Fibroblast of lung (primary cell): ENCODE measurements at regions not wholly inside any gene's neighbourhood (a gene's known extent, or its start where the extent isn't known, plus 50 kb on each side); places are given as distances from the start of the nearest gene placed in this dataset.

ENCODE experiments used
- DNase-seq, 2 donors: peaks; one replicate each; pipeline versions ENCODE4 v3.0.0 to v3.0.0-alpha.2; 2010; ENCODE audit warnings: low read depth in 2 of 2
- H2AFZ ChIP-seq: 2 replicates; pipeline ENCODE4 v1.5.1; 2012; ENCODE audit warnings: low read length, control low read depth, inconsistent platforms
- H3K27ac ChIP-seq: 2 replicates; pipeline ENCODE4 v1.5.1; 2011; ENCODE audit warnings: low read length, control low read depth; ENCODE audit not compliant: insufficient read depth
- H3K27me3 ChIP-seq: 2 replicates; pipeline ENCODE4 v1.5.1; 2011; ENCODE audit warnings: mild to moderate bottlenecking, low read length; ENCODE audit not compliant: control insufficient read depth, insufficient read depth
- H3K36me3 ChIP-seq: 2 replicates; pipeline ENCODE4 v1.5.1; 2011; ENCODE audit warnings: low read length; ENCODE audit not compliant: control insufficient read depth, insufficient read depth
- H3K4me1 ChIP-seq: 2 replicates; pipeline ENCODE4 v1.5.1; 2011; ENCODE audit warnings: low read length; ENCODE audit not compliant: control insufficient read depth, insufficient read depth; ENCODE audit errors: extremely low read depth
- H3K4me2 ChIP-seq: 2 replicates; pipeline ENCODE4 v1.5.1; 2011; ENCODE audit warnings: low read length, control low read depth; ENCODE audit not compliant: insufficient read depth; ENCODE audit errors: extremely low read depth
- H3K4me3 ChIP-seq, 4 experiments: fragments of 200-600 bp in 1 of 4; sonication (generic) in 1 of 4; replicated peaks in 1 of 4; 2 replicates each; pipeline ENCODE4 v1.5.1; 2011 to 2016; ENCODE audit warnings: low read length in 4 of 4, low read depth in 3 of 4, mild to moderate bottlenecking in 3 of 4, control low read depth in 2 of 4, inconsistent platforms in 1 of 4, mixed read lengths in 1 of 4; ENCODE audit not compliant: insufficient read depth in 1 of 4; ENCODE audit errors: control extremely low read depth in 1 of 4
- H3K79me2 ChIP-seq: 2 replicates; pipeline ENCODE4 v1.5.1; 2012; ENCODE audit warnings: mild to moderate bottlenecking, low read length, inconsistent platforms; ENCODE audit not compliant: control insufficient read depth, insufficient read depth
- H3K9ac ChIP-seq: 2 replicates; pipeline ENCODE4 v1.5.1; 2011; ENCODE audit warnings: mild to moderate bottlenecking, low read length, control low read depth; ENCODE audit not compliant: insufficient read depth
- H3K9me3 ChIP-seq: 2 replicates; pipeline ENCODE4 v1.5.1; 2012; ENCODE audit warnings: low read depth, low read length; ENCODE audit not compliant: control insufficient read depth, insufficient read depth
- H4K20me1 ChIP-seq: 2 replicates; pipeline ENCODE4 v1.5.1; 2011; ENCODE audit warnings: low read length; ENCODE audit not compliant: control insufficient read depth, insufficient read depth; ENCODE audit errors: extremely low read depth
- EZH2 ChIP-seq: IDR thresholded peaks from 2 replicates; pipeline ENCODE4 v1.5.1; 2012; ENCODE audit warnings: low read length, control low read depth, mild to moderate bottlenecking; ENCODE audit errors: missing control alignments
- TF ChIP-seq, protein P1 (sequence below), 2 donors: IDR thresholded peaks in 1 of 2; conservative IDR thresholded peaks in 1 of 2; 1 replicate in 1 of 2; 2 replicates in 1 of 2; pipeline ENCODE4 v1.5.1; 2011 to 2012; ENCODE audit warnings: low read length in 2 of 2, control low read depth in 1 of 2, inconsistent platforms in 1 of 2, low read depth in 1 of 2, mild to moderate bottlenecking in 1 of 2

DNA sequence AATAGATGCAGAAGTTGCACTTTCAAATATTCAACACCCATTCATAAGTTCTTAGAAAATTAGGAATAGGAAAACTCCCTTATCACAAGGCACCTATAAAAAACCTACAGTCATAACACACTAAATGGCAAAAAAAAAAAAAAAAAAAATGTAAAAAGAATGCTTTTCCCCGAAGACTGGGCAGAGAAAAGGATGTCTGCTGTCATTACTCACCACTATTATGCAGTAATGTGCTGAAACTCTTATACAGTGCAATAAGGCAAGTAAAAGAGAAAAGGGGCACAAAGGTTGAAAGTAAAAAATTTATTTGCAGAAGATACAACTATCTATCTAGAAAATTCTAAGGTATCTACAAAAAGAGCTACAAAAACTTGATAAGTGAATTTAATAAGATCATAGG is 607.8 kb upstream of the ARID1B start:
- Histone ChIP-seq H3K27me3 (no peaks in the 10 kb centered on the region), H3K9ac (no peak overlapping the region), H3K4me1 (no peaks in the 10 kb centered on the region), H3K36me3 (no peaks in the 10 kb centered on the region), H3K27ac (no peak overlapping the region), H3K4me3 (no peak overlapping the region), H3K79me2 (no peaks in the 10 kb centered on the region), H4K20me1 (no peaks in the 10 kb centered on the region), H3K9me3 (no peaks in the 10 kb centered on the region), H3K4me2 (no peak overlapping the region), H2AFZ (no peak overlapping the region)
- no peak for DNase-seq
- TF ChIP-seq, protein P1, sequence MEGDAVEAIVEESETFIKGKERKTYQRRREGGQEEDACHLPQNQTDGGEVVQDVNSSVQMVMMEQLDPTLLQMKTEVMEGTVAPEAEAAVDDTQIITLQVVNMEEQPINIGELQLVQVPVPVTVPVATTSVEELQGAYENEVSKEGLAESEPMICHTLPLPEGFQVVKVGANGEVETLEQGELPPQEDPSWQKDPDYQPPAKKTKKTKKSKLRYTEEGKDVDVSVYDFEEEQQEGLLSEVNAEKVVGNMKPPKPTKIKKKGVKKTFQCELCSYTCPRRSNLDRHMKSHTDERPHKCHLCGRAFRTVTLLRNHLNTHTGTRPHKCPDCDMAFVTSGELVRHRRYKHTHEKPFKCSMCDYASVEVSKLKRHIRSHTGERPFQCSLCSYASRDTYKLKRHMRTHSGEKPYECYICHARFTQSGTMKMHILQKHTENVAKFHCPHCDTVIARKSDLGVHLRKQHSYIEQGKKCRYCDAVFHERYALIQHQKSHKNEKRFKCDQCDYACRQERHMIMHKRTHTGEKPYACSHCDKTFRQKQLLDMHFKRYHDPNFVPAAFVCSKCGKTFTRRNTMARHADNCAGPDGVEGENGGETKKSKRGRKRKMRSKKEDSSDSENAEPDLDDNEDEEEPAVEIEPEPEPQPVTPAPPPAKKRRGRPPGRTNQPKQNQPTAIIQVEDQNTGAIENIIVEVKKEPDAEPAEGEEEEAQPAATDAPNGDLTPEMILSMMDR (conservative IDR thresholded peaks at IDR 0.05 in 1 of 2, IDR thresholded peaks at IDR 0.05 in 1 of 2; ENCODE audit: low read depth in 1 of 2, low read length in 2 of 2): no peak
- no peak for TF ChIP-seq EZH2

DNA sequence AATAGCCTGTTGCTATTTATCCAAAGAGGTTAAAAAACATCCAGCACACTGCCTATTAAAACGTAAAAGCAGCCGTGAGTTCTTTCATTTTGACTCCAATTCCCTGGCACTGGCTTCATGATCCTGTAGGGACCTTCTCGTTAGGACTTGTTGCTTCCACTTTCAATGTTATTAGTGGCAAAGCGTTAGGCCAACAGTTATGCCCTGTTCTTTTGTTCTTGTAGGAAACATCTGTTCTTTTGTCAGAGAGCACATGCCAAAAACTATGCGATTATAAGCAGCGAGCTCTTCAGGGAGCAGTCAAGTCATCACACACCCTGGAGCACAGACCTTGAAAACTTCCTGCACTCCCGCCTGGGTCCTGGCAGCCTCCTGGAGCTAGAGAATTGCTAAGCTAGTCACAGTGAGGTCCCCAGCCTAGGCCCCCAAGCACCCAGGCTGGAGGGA is 609.5 kb upstream of the ARID1B start:
- Histone ChIP-seq H3K4me2 (peak overlapping the region; percentile 89), H3K4me1 (no peaks in the 10 kb centered on the region), H3K36me3 (no peaks in the 10 kb centered on the region), H3K27me3 (no peaks in the 10 kb centered on the region), H3K4me3 (peak overlapping the region; percentile 28 to 61 (median 50)), H2AFZ (peak overlapping the region; percentile 83), H3K9me3 (no peaks in the 10 kb centered on the region), H3K9ac (peak overlapping the region; percentile 7), H4K20me1 (no peaks in the 10 kb centered on the region), H3K27ac (no peak overlapping the region), H3K79me2 (no peaks in the 10 kb centered on the region)
- peak in 1 of 2 donors; percentile 46 for DNase-seq
- no peak for TF ChIP-seq EZH2
- TF ChIP-seq, protein P1 (conservative IDR thresholded peaks at IDR 0.05 in 1 of 2, IDR thresholded peaks at IDR 0.05 in 1 of 2; ENCODE audit: low read depth in 1 of 2, low read length in 2 of 2): no peak

DNA sequence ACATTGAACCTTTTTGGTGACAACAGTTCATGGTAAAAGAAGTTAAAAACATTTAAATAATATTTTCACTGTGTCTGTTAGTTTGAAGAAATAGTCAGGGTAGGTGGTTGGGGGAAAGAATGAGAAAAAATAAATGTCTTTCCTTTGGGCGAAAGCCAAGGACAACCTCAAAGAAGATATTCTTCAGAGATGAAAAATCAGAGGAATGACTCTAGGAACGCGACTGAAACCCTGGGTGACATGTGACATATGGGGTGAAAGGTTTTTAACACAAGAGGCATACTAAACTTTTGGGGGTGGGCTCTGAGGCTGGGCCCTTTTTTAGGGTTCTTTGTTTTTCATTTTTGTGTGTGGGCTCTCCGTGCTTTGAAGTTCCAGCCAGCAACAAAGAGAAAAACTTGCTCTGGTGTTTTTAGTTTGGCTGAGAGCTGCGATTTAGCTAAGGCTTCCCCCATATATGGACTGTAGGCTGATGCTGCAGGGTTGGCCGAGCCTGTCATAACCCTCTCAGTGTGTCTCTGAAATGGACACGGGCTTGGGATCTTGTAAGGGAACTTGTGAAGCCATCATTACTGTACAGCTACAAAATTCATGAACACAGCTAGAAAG is 610.1 kb upstream of the ARID1B start:
- H3K27me3 ChIP-seq: no peaks in the 10 kb centered on the region
- no peaks in the 10 kb centered on the region for H4K20me1 ChIP-seq
- H3K27ac ChIP-seq: no peak overlapping the region
- TF ChIP-seq, protein P1 (conservative IDR thresholded peaks at IDR 0.05 in 1 of 2, IDR thresholded peaks at IDR 0.05 in 1 of 2; ENCODE audit: low read depth in 1 of 2, low read length in 2 of 2): no peak
- TF ChIP-seq EZH2: no peak
- peak overlapping the region; percentile 28 to 61 (median 50) for H3K4me3 ChIP-seq
- H3K36me3 ChIP-seq: no peaks in the 10 kb centered on the region
- no peaks in the 10 kb centered on the region for H3K9me3 ChIP-seq
- peak overlapping the region; percentile 89 for H3K4me2 ChIP-seq
- H3K9ac ChIP-seq: peak overlapping the region; percentile 7
- peak overlapping the region; percentile 83 for H2AFZ ChIP-seq
- H3K4me1 ChIP-seq: no peaks in the 10 kb centered on the region
- DNase-seq: peak in 1 of 2 donors; percentile 57
- no peaks in the 10 kb centered on the region for H3K79me2 ChIP-seq
